ENCODE measurements at regions not wholly inside any gene's neighbourhood (a gene's known extent, or its start where the extent isn't known, plus 50 kb on each side); places are given as distances from the start of the nearest gene placed in this dataset.

GRCh38 chr5:118611332-118611945 lies 376.9 kb downstream of the DTWD2 start:
- Histone ChIP-seq H3K4me3 (ENCODE audit: low read length) (no peak overlapping the region), H3K36me3 (ENCODE audit: control insufficient read depth, insufficient read depth, low read length) (no peaks in the 10 kb centered on the region), H3K27ac (ENCODE audit: low read length) (no peak overlapping the region), H3K9me3 (replicated peaks; ENCODE audit: control insufficient read depth, low read depth, low read length) (peaks cover 2% of the 10 kb centered on the region), H3K27me3 (ENCODE audit: control insufficient read depth, insufficient read depth, low read length) (no peaks in the 10 kb centered on the region), H3K4me1 (ENCODE audit: control insufficient read depth, insufficient read depth, low read length) (no peaks in the 10 kb centered on the region)
- DNase-seq = no peak
- 94% methylated on average over 2 of the region's 5 CpGs for WGBS (ENCODE audit: insufficient coverage)

- Histone ChIP-seq H3K4me3 (ENCODE audit: low read length) (no peak overlapping the region), H3K9me3 (replicated peaks; ENCODE audit: control insufficient read depth, low read depth, low read length) (peaks cover 2% of the 10 kb centered on the region), H3K4me1 (ENCODE audit: control insufficient read depth, insufficient read depth, low read length) (no peaks in the 10 kb centered on the region), H3K27me3 (ENCODE audit: control insufficient read depth, insufficient read depth, low read length) (no peaks in the 10 kb centered on the region), H3K27ac (ENCODE audit: low read length) (no peak overlapping the region), H3K36me3 (ENCODE audit: control insufficient read depth, insufficient read depth, low read length) (no peaks in the 10 kb centered on the region)
- no peak for DNase-seq
- WGBS (ENCODE audit: insufficient coverage) = 97% methylated on average over 5 of the region's 7 CpGs
Measured at GRCh38 chr5:118606940-118607339, 381.4 kb downstream of the DTWD2 start.

GRCh38 chr5:118605761-118606160 lies 382.6 kb downstream of the DTWD2 start:
- no peaks in the 10 kb centered on the region for H3K27me3 ChIP-seq (ENCODE audit: control insufficient read depth, insufficient read depth, low read length)
- no peaks in the 10 kb centered on the region for H3K4me1 ChIP-seq (ENCODE audit: control insufficient read depth, insufficient read depth, low read length)
- DNase-seq = no peak
- H3K4me3 ChIP-seq (ENCODE audit: low read length) = no peak overlapping the region
- H3K9me3 ChIP-seq (replicated peaks; ENCODE audit: control insufficient read depth, low read depth, low read length) = no peaks in the 10 kb centered on the region
- H3K27ac ChIP-seq (ENCODE audit: low read length) = no peak overlapping the region
- WGBS (ENCODE audit: insufficient coverage) = no CpG with 5 or more reads among the region's 3 CpGs
- no peaks in the 10 kb centered on the region for H3K36me3 ChIP-seq (ENCODE audit: control insufficient read depth, insufficient read depth, low read length)

GRCh38 chr5:118604106-118604505 lies 384.2 kb downstream of the DTWD2 start:
- DNase-seq = peak; percentile 31
- no peaks in the 10 kb centered on the region for H3K4me1 ChIP-seq (ENCODE audit: control insufficient read depth, insufficient read depth, low read length)
- WGBS (ENCODE audit: insufficient coverage) = no CpG with 5 or more reads among the region's 2 CpGs
- no peak overlapping the region for H3K4me3 ChIP-seq (ENCODE audit: low read length)
- H3K36me3 ChIP-seq (ENCODE audit: control insufficient read depth, insufficient read depth, low read length) = no peaks in the 10 kb centered on the region
- no peaks in the 10 kb centered on the region for H3K9me3 ChIP-seq (replicated peaks; ENCODE audit: control insufficient read depth, low read depth, low read length)
- no peaks in the 10 kb centered on the region for H3K27me3 ChIP-seq (ENCODE audit: control insufficient read depth, insufficient read depth, low read length)
- no peak overlapping the region for H3K27ac ChIP-seq (ENCODE audit: low read length)

GRCh38 chr5:118603278-118603677 lies 385.1 kb downstream of the DTWD2 start:
- H3K27ac ChIP-seq (ENCODE audit: low read length) = no peak overlapping the region
- no peak overlapping the region for H3K4me3 ChIP-seq (ENCODE audit: low read length)
- no peaks in the 10 kb centered on the region for H3K36me3 ChIP-seq (ENCODE audit: control insufficient read depth, insufficient read depth, low read length)
- no peaks in the 10 kb centered on the region for H3K9me3 ChIP-seq (replicated peaks; ENCODE audit: control insufficient read depth, low read depth, low read length)
- H3K27me3 ChIP-seq (ENCODE audit: control insufficient read depth, insufficient read depth, low read length) = no peaks in the 10 kb centered on the region
- no CpG with 5 or more reads among the region's 3 CpGs for WGBS (ENCODE audit: insufficient coverage)
- no peaks in the 10 kb centered on the region for H3K4me1 ChIP-seq (ENCODE audit: control insufficient read depth, insufficient read depth, low read length)
- no peak for DNase-seq

GRCh38 chr5:118598311-118598710 lies 390.0 kb downstream of the DTWD2 start:
- Histone ChIP-seq H3K36me3 (ENCODE audit: control insufficient read depth, insufficient read depth, low read length) (no peaks in the 10 kb centered on the region), H3K27ac (ENCODE audit: low read length) (no peak overlapping the region), H3K4me3 (ENCODE audit: low read length) (no peak overlapping the region), H3K9me3 (replicated peaks; ENCODE audit: control insufficient read depth, low read depth, low read length) (no peaks in the 10 kb centered on the region), H3K4me1 (ENCODE audit: control insufficient read depth, insufficient read depth, low read length) (no peaks in the 10 kb centered on the region), H3K27me3 (ENCODE audit: control insufficient read depth, insufficient read depth, low read length) (no peaks in the 10 kb centered on the region)
- WGBS (ENCODE audit: insufficient coverage) = no CpG with 5 or more reads among the region's 3 CpGs
- DNase-seq = no peak

- H3K4me3 ChIP-seq (ENCODE audit: low read length) = no peak overlapping the region
- DNase-seq = peak; percentile 32
- H3K27ac ChIP-seq (ENCODE audit: low read length) = no peak overlapping the region
- no peaks in the 10 kb centered on the region for H3K4me1 ChIP-seq (ENCODE audit: control insufficient read depth, insufficient read depth, low read length)
- WGBS (ENCODE audit: insufficient coverage) = 31% methylated on average over 2 of the region's 3 CpGs
- no peaks in the 10 kb centered on the region for H3K36me3 ChIP-seq (ENCODE audit: control insufficient read depth, insufficient read depth, low read length)
- no peaks in the 10 kb centered on the region for H3K9me3 ChIP-seq (replicated peaks; ENCODE audit: control insufficient read depth, low read depth, low read length)
- no peaks in the 10 kb centered on the region for H3K27me3 ChIP-seq (ENCODE audit: control insufficient read depth, insufficient read depth, low read length)
Measured at GRCh38 chr5:118597543-118597942, 390.8 kb downstream of the DTWD2 start.

- Histone ChIP-seq H3K9me3 (replicated peaks; ENCODE audit: control insufficient read depth, low read depth, low read length) (no peaks in the 10 kb centered on the region), H3K4me1 (ENCODE audit: control insufficient read depth, insufficient read depth, low read length) (no peaks in the 10 kb centered on the region), H3K36me3 (ENCODE audit: control insufficient read depth, insufficient read depth, low read length) (no peaks in the 10 kb centered on the region), H3K4me3 (ENCODE audit: low read length) (no peak overlapping the region), H3K27ac (ENCODE audit: low read length) (no peak overlapping the region), H3K27me3 (ENCODE audit: control insufficient read depth, insufficient read depth, low read length) (no peaks in the 10 kb centered on the region)
- DNase-seq = no peak
- WGBS (ENCODE audit: insufficient coverage) = no CpG with 5 or more reads among the region's 4 CpGs
Measured at GRCh38 chr5:118596255-118596654, 392.1 kb downstream of the DTWD2 start.

GRCh38 chr5:118593003-118593328 lies 395.4 kb downstream of the DTWD2 start:
- Histone ChIP-seq H3K36me3 (ENCODE audit: control insufficient read depth, insufficient read depth, low read length) (no peaks in the 10 kb centered on the region), H3K27me3 (ENCODE audit: control insufficient read depth, insufficient read depth, low read length) (no peaks in the 10 kb centered on the region), H3K4me3 (ENCODE audit: low read length) (no peak overlapping the region), H3K4me1 (ENCODE audit: control insufficient read depth, insufficient read depth, low read length) (no peaks in the 10 kb centered on the region), H3K27ac (ENCODE audit: low read length) (no peak overlapping the region), H3K9me3 (replicated peaks; ENCODE audit: control insufficient read depth, low read depth, low read length) (no peaks in the 10 kb centered on the region)
- DNase-seq = no peak
- 67% methylated on average over 1 of the region's 1 CpG for WGBS (ENCODE audit: insufficient coverage)

- H3K36me3 ChIP-seq (ENCODE audit: control insufficient read depth, insufficient read depth, low read length) = no peaks in the 10 kb centered on the region
- no peaks in the 10 kb centered on the region for H3K9me3 ChIP-seq (replicated peaks; ENCODE audit: control insufficient read depth, low read depth, low read length)
- no peaks in the 10 kb centered on the region for H3K27me3 ChIP-seq (ENCODE audit: control insufficient read depth, insufficient read depth, low read length)
- no peaks in the 10 kb centered on the region for H3K4me1 ChIP-seq (ENCODE audit: control insufficient read depth, insufficient read depth, low read length)
- DNase-seq = peak; percentile 82
- H3K27ac ChIP-seq (ENCODE audit: low read length) = no peak overlapping the region
- WGBS (ENCODE audit: insufficient coverage) = 50% methylated on average over 1 of the region's 5 CpGs
- H3K4me3 ChIP-seq (ENCODE audit: low read length) = no peak overlapping the region
Measured at GRCh38 chr5:118592229-118593002, 395.9 kb downstream of the DTWD2 start.

Data from muscle of leg (tissue), 3 donors.